Stomach (tissue), 6 donors: ENCODE measurements at regions not wholly inside any gene's neighbourhood (a gene's known extent, or its start where the extent isn't known, plus 50 kb on each side); places are given as distances from the start of the nearest gene placed in this dataset.

Experiments used
- DNase-seq, 2 donors: peaks; one replicate each; pipeline versions ENCODE4 v3.0.0 to v3.0.0-alpha.2; 2013 to 2019
- H3K27ac ChIP-seq, 5 donors: fragments of 200-600 bp in 4 of 5; sonication (generic) in 4 of 5; one replicate each; pipeline ENCODE4 v1.5.1; 2013 to 2019; ENCODE audit warnings: mild to moderate bottlenecking in 1 of 5, moderate library complexity in 1 of 5
- H3K27me3 ChIP-seq, 3 donors: fragments of 200-600 bp; sonication (generic); one replicate each; pipeline ENCODE4 v1.5.1; 2017 to 2019; ENCODE audit warnings: mixed run types in 1 of 3
- H3K36me3 ChIP-seq, 4 donors: fragments of 200-600 bp; sonication (generic); 1 replicate in 3 of 4; 2 replicates in 1 of 4; pipeline ENCODE4 v1.5.1; 2016 to 2019
- H3K4me1 ChIP-seq, 4 donors: fragments of 200-600 bp; sonication (generic); one replicate each; pipeline ENCODE4 v1.5.1; 2016 to 2019
- H3K4me3 ChIP-seq, 4 donors: fragments of 200-600 bp; sonication (generic) in 3 of 4; one replicate each; pipeline ENCODE4 v1.5.1; 2016 to 2019; ENCODE audit warnings: mild to moderate bottlenecking in 1 of 4
- H3K9me3 ChIP-seq, 4 donors: fragments of 200-600 bp; sonication (generic); one replicate each; pipeline ENCODE4 v1.5.1; 2016 to 2019
- EP300 ChIP-seq: sonication (generic); formaldehyde crosslinking; IDR thresholded peaks from one replicate; pipeline ENCODE4 v1.6.1; 2017; ENCODE audit warnings: antibody characterized with exemption
- POLR2A ChIP-seq, 4 donors: fragments of 450-650 bp; IDR thresholded peaks; one replicate each; pipeline ENCODE4 v1.6.1; 2016; ENCODE audit warnings: antibody characterized with exemption in 4 of 4, control low read depth in 2 of 4, mild to moderate bottlenecking in 1 of 4, moderate library complexity in 1 of 4
- POLR2AphosphoS5 ChIP-seq, 3 donors: sonication (generic); formaldehyde crosslinking; IDR thresholded peaks; one replicate each; pipeline ENCODE4 v1.6.1; 2016; ENCODE audit warnings: antibody characterized with exemption in 3 of 3
- intact Hi-C: fragments of 100-400 bp; cut with DNase I; formaldehyde crosslinking; loops from one replicate; pipeline ENCODE4 v1.15.1; 2023; ENCODE audit warnings: low total_unique reads
- TF ChIP-seq, protein P1 (sequence below), 7 experiments: fragments of 450-650 bp in 4 of 7; fragments of 200-600 bp in 3 of 7; sonication (generic) in 3 of 7; IDR thresholded peaks; one replicate each; pipeline ENCODE4 v1.5.1; 2016 to 2019; ENCODE audit warnings: antibody characterized with exemption in 7 of 7, control low read depth in 2 of 7, mild to moderate bottlenecking in 1 of 7
- donor health status: Bipolar disorder and iron deficiency.

DNA sequence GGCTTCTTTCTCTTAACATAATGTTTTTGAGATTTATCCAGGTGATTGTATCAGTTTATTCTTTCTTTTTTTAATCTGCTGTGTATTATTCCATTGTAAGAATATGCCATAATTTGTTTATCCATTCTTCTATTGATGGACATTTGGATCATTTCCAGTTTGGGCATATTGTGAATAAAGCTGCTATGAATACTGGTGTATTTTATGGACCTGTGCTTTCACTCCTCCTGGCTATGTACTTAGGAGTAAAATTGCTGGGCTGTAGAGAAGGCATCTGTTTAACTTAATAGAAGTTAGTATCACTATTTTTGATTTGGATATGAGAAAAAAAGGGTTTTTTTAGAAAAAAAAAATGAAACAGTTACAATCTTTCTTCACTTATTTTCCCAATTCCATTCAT, 50.0 kb upstream of the FAM9C start:
- TF ChIP-seq POLR2AphosphoS5 (IDR thresholded peaks at IDR 0.05): no peak
- TF ChIP-seq, protein P1, sequence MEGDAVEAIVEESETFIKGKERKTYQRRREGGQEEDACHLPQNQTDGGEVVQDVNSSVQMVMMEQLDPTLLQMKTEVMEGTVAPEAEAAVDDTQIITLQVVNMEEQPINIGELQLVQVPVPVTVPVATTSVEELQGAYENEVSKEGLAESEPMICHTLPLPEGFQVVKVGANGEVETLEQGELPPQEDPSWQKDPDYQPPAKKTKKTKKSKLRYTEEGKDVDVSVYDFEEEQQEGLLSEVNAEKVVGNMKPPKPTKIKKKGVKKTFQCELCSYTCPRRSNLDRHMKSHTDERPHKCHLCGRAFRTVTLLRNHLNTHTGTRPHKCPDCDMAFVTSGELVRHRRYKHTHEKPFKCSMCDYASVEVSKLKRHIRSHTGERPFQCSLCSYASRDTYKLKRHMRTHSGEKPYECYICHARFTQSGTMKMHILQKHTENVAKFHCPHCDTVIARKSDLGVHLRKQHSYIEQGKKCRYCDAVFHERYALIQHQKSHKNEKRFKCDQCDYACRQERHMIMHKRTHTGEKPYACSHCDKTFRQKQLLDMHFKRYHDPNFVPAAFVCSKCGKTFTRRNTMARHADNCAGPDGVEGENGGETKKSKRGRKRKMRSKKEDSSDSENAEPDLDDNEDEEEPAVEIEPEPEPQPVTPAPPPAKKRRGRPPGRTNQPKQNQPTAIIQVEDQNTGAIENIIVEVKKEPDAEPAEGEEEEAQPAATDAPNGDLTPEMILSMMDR (IDR thresholded peaks at IDR 0.05): no peak
- no peak for TF ChIP-seq POLR2A (IDR thresholded peaks at IDR 0.05)
- TF ChIP-seq EP300: no peak
- no peak overlapping the region for H3K4me3 ChIP-seq
- peak overlapping the region in 3 of 5 donors; percentile 24 to 57 (median 41) for H3K27ac ChIP-seq
- peaks cover 0 to 26% (median 13%) of the 10 kb centered on the region in 4 donors for H3K4me1 ChIP-seq
- H3K27me3 ChIP-seq: no peaks in the 10 kb centered on the region
- intact Hi-C loops: no loop called here
- no peaks in the 10 kb centered on the region for H3K36me3 ChIP-seq
- no peaks in the 10 kb centered on the region for H3K9me3 ChIP-seq
- DNase-seq: no peak
